ENCODE measurements at regions not wholly inside any gene's neighbourhood (a gene's known extent, or its start where the extent isn't known, plus 50 kb on each side); places are given as distances from the start of the nearest gene placed in this dataset.

DNA sequence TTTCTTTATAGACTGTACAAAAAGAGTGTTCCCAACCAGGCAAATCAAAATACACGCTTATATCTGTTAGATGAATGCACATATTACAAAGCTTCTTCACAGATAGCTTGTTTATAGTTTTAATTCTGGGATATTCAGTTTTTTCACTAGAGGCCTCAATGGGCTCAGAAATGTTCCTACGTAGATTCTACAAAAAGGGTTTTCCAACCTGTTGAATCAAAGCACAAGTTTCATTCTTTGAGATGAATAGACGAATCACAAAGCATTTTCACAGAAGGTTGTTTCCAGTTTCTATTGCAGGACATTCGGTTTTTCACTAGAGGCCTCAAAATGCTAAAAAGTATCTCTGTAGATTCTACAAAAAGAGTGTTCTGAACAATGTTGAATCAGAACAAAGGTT is 1490.3 kb downstream of the UQCRFS1 start:
- H3K4me3 ChIP-seq (ENCODE audit: low read depth, low read length): no peak overlapping the region
- TF ChIP-seq, protein P1, sequence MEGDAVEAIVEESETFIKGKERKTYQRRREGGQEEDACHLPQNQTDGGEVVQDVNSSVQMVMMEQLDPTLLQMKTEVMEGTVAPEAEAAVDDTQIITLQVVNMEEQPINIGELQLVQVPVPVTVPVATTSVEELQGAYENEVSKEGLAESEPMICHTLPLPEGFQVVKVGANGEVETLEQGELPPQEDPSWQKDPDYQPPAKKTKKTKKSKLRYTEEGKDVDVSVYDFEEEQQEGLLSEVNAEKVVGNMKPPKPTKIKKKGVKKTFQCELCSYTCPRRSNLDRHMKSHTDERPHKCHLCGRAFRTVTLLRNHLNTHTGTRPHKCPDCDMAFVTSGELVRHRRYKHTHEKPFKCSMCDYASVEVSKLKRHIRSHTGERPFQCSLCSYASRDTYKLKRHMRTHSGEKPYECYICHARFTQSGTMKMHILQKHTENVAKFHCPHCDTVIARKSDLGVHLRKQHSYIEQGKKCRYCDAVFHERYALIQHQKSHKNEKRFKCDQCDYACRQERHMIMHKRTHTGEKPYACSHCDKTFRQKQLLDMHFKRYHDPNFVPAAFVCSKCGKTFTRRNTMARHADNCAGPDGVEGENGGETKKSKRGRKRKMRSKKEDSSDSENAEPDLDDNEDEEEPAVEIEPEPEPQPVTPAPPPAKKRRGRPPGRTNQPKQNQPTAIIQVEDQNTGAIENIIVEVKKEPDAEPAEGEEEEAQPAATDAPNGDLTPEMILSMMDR (conservative IDR thresholded peaks at IDR 0.05; ENCODE audit: low read depth, low read length): no peak
- no peak for DNase-seq (ENCODE audit: low read depth)

DNA sequence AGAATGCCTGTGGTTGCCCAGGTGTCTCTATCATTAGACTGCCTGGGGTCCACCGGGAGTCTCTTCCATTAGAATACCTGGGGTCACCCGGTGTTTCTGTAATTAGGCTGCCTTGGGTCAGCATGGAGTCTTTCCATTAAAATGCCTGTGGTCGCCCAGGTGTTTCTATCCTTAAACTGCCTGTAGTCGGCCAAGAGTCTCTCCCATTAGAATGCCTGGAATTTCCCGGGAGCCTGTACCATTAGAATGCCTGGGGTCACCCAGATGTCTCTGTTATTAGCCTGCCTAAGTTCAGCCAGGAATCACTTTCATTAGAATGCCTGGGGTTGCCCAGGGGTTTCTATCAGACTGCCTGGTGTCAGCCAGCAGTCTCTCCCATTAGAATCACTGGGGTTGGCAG is 1492.8 kb downstream of the UQCRFS1 start:
- TF ChIP-seq, protein P1 (conservative IDR thresholded peaks at IDR 0.05; ENCODE audit: low read depth, low read length): no peak
- DNase-seq (ENCODE audit: low read depth): no peak

DNA sequence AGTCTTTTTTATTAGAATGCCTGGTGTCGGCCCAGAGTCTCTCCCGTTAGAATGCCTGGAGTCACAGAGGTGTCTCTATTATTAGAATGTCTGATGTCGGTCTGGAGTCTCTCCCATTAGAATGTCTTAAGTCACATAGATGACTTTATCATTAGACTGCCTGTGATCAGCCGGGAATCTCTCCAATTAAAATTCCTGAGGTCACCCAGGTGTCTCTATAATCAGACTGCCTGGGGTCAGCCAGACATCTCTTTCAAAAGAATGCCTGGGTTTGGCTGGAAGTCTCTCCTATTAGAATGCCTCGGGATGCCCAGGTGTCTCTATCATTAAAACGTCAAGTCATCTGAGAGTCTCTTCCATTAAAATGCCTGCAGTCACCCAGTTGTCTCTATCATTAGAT is 1493.9 kb downstream of the UQCRFS1 start:
- TF ChIP-seq, protein P1 (conservative IDR thresholded peaks at IDR 0.05; ENCODE audit: low read depth, low read length): no peak
- no peak for DNase-seq (ENCODE audit: low read depth)
- H3K4me3 ChIP-seq (ENCODE audit: low read depth, low read length): no peak overlapping the region

More for the DNA sequence above, 1492.8 kb downstream of the UQCRFS1 start:
- H3K4me3 ChIP-seq (ENCODE audit: low read depth, low read length): no peak overlapping the region

DNA sequence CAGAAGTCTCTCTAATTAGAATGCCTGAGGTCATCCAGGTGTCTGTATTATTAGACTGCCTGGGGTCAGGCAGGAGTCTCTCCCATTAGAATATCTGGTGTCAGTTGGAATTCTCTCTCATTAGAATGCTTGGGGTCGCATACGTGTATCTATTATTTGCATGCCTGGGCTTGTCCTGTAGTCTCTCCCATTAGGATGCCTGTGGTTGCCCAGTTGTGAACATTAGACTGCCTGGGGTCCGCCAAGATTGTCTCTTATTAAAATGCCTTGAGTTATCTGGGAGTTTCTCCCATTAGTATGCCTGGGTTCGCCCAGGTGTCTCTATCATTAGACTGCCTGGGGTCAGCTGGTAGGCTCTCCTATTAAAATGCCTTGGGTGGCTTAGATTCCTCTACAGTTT is 1494.7 kb downstream of the UQCRFS1 start:
- no peak overlapping the region for H3K4me3 ChIP-seq (ENCODE audit: low read depth, low read length)
- DNase-seq (ENCODE audit: low read depth): no peak
- TF ChIP-seq, protein P1 (conservative IDR thresholded peaks at IDR 0.05; ENCODE audit: low read depth, low read length): no peak

DNA sequence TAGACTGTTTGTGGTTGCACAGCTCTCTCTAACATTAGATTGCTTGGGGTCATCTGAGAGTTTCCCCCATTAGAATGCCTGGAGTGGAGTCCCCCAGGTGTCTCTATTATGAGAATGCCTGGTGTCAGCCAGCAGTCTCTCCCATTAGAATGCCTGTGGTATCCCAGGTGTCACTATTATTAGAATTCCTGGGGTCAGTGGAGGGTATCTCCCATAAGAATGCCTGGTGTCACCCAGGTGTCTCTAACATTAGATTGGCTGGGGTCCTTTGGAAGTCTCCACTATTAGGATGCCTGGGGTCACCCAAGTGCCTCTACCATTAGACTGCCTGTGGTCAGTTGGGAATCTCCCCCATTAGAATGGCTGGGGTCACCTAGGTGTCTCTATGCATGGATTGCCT is 1495.1 kb downstream of the UQCRFS1 start:
- TF ChIP-seq, protein P1 (conservative IDR thresholded peaks at IDR 0.05; ENCODE audit: low read depth, low read length): no peak
- DNase-seq (ENCODE audit: low read depth): no peak
- H3K4me3 ChIP-seq (ENCODE audit: low read depth, low read length): no peak overlapping the region

DNA sequence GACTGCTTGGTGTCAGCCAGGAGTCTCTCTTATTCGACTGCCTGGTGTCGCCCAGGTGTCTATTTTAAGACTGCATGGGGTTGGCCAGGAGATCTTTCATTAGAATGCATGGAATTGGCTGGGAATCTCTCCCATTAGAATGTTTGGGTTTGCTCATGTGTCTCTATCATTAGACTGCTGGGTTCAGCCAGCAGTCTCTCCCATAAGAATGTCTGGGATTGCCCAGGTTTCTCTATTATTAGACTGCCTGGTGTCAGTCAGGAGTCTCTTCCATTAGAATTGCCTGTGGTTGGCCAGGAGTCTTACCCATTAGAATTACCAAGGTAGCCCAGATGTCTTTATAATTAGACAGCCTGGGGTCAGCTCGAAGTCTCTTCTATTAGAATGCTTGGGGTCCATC is 1496.0 kb downstream of the UQCRFS1 start:
- no peak overlapping the region for H3K4me3 ChIP-seq (ENCODE audit: low read depth, low read length)
- TF ChIP-seq, protein P1 (conservative IDR thresholded peaks at IDR 0.05; ENCODE audit: low read depth, low read length): no peak
- DNase-seq (ENCODE audit: low read depth): no peak

DNA sequence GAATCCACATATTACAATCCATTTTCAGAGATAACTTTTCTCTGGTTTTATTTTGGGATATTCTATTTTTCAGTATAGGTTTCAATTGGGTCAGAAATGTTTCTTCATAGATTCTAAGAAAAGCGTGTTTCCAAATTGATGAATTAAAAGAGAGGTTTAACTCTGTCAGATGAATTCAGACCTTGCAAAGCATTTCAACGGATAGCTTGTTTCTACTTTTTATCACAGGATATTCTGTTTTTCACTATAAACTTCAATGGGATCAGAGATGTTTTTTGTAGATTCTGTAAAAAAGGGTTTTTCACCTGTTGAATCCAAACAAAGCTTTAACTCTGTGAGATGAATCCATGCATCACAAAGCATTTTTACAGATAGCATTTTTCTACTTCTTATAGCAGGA is 1498.1 kb downstream of the UQCRFS1 start:
- TF ChIP-seq, protein P1 (conservative IDR thresholded peaks at IDR 0.05; ENCODE audit: low read depth, low read length): no peak
- no peak overlapping the region for H3K4me3 ChIP-seq (ENCODE audit: low read depth, low read length)
- DNase-seq (ENCODE audit: low read depth): no peak

Measured in choroid plexus epithelial cell (primary cell).